GM21825 (cell line): ENCODE measurements at regions not wholly inside any gene's neighbourhood (a gene's known extent, or its start where the extent isn't known, plus 50 kb on each side); places are given as distances from the start of the nearest gene placed in this dataset.

ENCODE experiments used
- ATAC-seq: cut with Tn5 transposase; IDR thresholded peaks from one replicate; pipeline ENCODE4 v1.9.1; 2021; ENCODE audit warnings: mild to moderate bottlenecking, moderate library complexity; ENCODE audit not compliant: unreplicated experiment

GRCh38 chr15:92565351-92566125 lies 90.0 kb downstream of the FAM174B start:
- no peak for ATAC-seq

GRCh38 chr15:92561754-92562153 lies 93.8 kb downstream of the FAM174B start:
- ATAC-seq = no peak

- no peak for ATAC-seq
These were observed 102.3 kb downstream of the FAM174B start for GRCh38 chr15:92553317-92553716.

GRCh38 chr15:92545996-92546395 lies 109.6 kb downstream of the FAM174B start:
- ATAC-seq = no peak

GRCh38 chr15:92541291-92542200 lies 114.0 kb downstream of the FAM174B start:
- no peak for ATAC-seq

- ATAC-seq = no peak
These were observed 117.5 kb downstream of the FAM174B start for GRCh38 chr15:92538115-92538514.

- no peak for ATAC-seq
These were observed 122.3 kb downstream of the FAM174B start for GRCh38 chr15:92533298-92533697.

GRCh38 chr15:92531406-92531805 lies 124.2 kb downstream of the FAM174B start:
- no peak for ATAC-seq

GRCh38 chr15:92528736-92529135 lies 126.8 kb downstream of the FAM174B start:
- ATAC-seq = no peak

- ATAC-seq = no peak
These were observed 128.4 kb downstream of the FAM174B start for GRCh38 chr15:92527197-92527596.

GRCh38 chr15:92525758-92526245 lies 129.8 kb downstream of the FAM174B start:
- no peak for ATAC-seq

- no peak for ATAC-seq
These were observed 130.6 kb downstream of the FAM174B start for GRCh38 chr15:92524874-92525565.

GRCh38 chr15:92524161-92524560 lies 130.5 kb downstream of the ST8SIA2 start:
- ATAC-seq = no peak

- ATAC-seq = no peak
These were observed 129.5 kb downstream of the ST8SIA2 start for GRCh38 chr15:92523176-92523575.

GRCh38 chr15:92521624-92522008 lies 127.9 kb downstream of the ST8SIA2 start:
- ATAC-seq = peak; percentile 87

- no peak for ATAC-seq
These were observed 127.4 kb downstream of the ST8SIA2 start for GRCh38 chr15:92520914-92521623.

GRCh38 chr15:92519709-92520108 lies 126.0 kb downstream of the ST8SIA2 start:
- no peak for ATAC-seq
